Karpas-422 (cell line): ENCODE measurements at regions not wholly inside any gene's neighbourhood (a gene's known extent, or its start where the extent isn't known, plus 50 kb on each side); places are given as distances from the start of the nearest gene placed in this dataset.
"Not testable (repeated sequence)": the region's sequence is repeated elsewhere in the genome, so short reads cannot be mapped to it uniquely, and the experiment has no call there.

Source experiments
- DNase-seq: peaks from one replicate; pipeline ENCODE4 v3.0.0-alpha.2; 2015
- H2AFZ ChIP-seq: fragments of 200-600 bp; sonication (generic); 2 replicates; pipeline ENCODE4 v1.6.1; 2014; ENCODE audit warnings: antibody characterized with exemption, low read length, mixed read lengths
- H3K27ac ChIP-seq: fragments of 200-600 bp; sonication (generic); 2 replicates; pipeline ENCODE4 v1.5.1; 2014; ENCODE audit warnings: mild to moderate bottlenecking, low read length, moderate library complexity
- H3K27me3 ChIP-seq: fragments of 200-600 bp; sonication (generic); 2 replicates; pipeline ENCODE4 v1.6.1; 2014; ENCODE audit warnings: low read length, mixed read lengths
- H3K36me3 ChIP-seq: fragments of 200-600 bp; sonication (generic); 2 replicates; pipeline ENCODE4 v1.6.1; 2014; ENCODE audit warnings: low read length, mixed read lengths; ENCODE audit not compliant: insufficient read depth
- H3K4me1 ChIP-seq: fragments of 200-600 bp; sonication (generic); 2 replicates; pipeline ENCODE4 v1.6.1; 2014; ENCODE audit warnings: mild to moderate bottlenecking, low read length, mixed read lengths
- H3K4me2 ChIP-seq: fragments of 200-600 bp; sonication (generic); 2 replicates; pipeline ENCODE4 v1.6.1; 2014; ENCODE audit warnings: low read length, low read depth, mild to moderate bottlenecking; ENCODE audit not compliant: poor library complexity, severe bottlenecking
- H3K4me3 ChIP-seq: fragments of 200-600 bp; sonication (generic); 2 replicates; pipeline ENCODE4 v1.5.1; 2014; ENCODE audit warnings: mild to moderate bottlenecking, antibody characterized with exemption, low read length, mixed read lengths
- H3K79me2 ChIP-seq: fragments of 200-600 bp; sonication (generic); 2 replicates; pipeline ENCODE4 v1.6.1; 2014; ENCODE audit warnings: mild to moderate bottlenecking, low read length, mixed read lengths
- H3K9ac ChIP-seq: fragments of 200-600 bp; sonication (generic); 2 replicates; pipeline ENCODE4 v1.6.0; 2014; ENCODE audit warnings: low read length
- H3K9me2 ChIP-seq: fragments of 200-600 bp; sonication (generic), shearing (Covaris generic); replicated peaks from 2 replicates; pipeline ENCODE4 v1.6.0; 2014; ENCODE audit warnings: mild to moderate bottlenecking, low read length, moderate library complexity; ENCODE audit not compliant: insufficient read depth
- H3K9me3 ChIP-seq: fragments of 300-700, 200-600 bp; sonication (generic); 2 replicates; pipeline ENCODE4 v1.6.1; 2014; ENCODE audit warnings: low read length, mixed read lengths
- H4K20me1 ChIP-seq: fragments of 200-600 bp; sonication (generic); 2 replicates; pipeline ENCODE4 v1.6.1; 2014; ENCODE audit warnings: mild to moderate bottlenecking, antibody characterized with exemption, low read length, low read depth; ENCODE audit not compliant: insufficient read depth

- Histone ChIP-seq H2AFZ (no peak overlapping the region), H3K27me3 (no peaks in the 10 kb centered on the region), H3K27ac (no peak overlapping the region), H3K36me3 (no peaks in the 10 kb centered on the region), H3K4me2 (no peak overlapping the region), H3K4me1 (no peaks in the 10 kb centered on the region), H3K4me3 (no peak overlapping the region), H3K79me2 (no peaks in the 10 kb centered on the region), H4K20me1 (no peaks in the 10 kb centered on the region), H3K9me2 (no peaks in the 10 kb centered on the region), H3K9me3 (no peaks in the 10 kb centered on the region), H3K9ac (no peak overlapping the region)
- DNase-seq = no peak
Measured at GRCh38 chr6:15110726-15111354, 135.0 kb upstream of the JARID2 start.

DNA sequence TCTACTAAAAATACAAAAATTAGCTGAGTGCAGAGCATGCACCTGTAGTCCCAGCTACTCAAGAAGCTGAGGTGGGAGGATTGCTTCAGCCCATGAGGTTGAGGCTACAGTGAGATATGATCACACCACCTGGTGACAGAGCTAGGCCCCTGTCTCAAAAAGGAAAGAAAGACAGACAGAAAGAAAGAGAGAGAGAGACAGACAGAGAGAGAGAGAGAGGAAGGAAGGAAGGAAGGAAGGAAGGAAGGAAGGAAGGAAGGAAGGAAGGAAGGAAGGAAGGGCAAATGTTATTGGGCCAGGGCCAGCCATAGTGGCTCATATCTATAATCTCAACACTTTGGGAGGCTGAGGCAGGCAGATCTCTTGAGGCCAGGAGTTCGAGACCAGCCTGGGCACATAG is 134.3 kb upstream of the JARID2 start:
- H3K27ac ChIP-seq, H3K9me2 ChIP-seq, H3K4me1 ChIP-seq, DNase-seq, H3K36me3 ChIP-seq, H2AFZ ChIP-seq, H3K9ac ChIP-seq, H3K27me3 ChIP-seq, H4K20me1 ChIP-seq, H3K79me2 ChIP-seq, H3K4me2 ChIP-seq, H3K4me3 ChIP-seq, H3K9me3 ChIP-seq: not testable (repeated sequence)

DNA sequence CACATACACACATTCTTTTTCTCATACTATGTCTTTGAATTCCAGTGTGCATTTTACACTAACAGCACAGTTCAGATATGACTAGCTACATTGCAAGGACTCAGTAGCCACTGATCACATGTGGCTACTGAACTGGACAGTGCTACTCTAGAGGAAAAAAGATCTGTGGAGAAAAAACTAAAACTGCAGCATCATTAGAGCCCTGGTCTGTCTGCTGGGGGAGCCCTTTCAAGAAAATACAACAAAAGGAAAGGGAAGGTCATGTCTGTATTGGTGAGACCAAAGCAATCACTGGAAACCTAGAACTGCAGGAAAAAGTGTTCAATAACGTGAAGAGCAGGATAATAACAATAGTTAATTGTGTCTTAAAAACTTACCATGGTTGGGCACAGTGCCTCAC is 132.3 kb upstream of the JARID2 start:
- Histone ChIP-seq H3K4me2 (no peak overlapping the region), H3K9me2 (no peaks in the 10 kb centered on the region), H3K27ac (no peak overlapping the region), H3K27me3 (no peaks in the 10 kb centered on the region), H2AFZ (no peak overlapping the region), H4K20me1 (no peaks in the 10 kb centered on the region), H3K9me3 (no peaks in the 10 kb centered on the region), H3K4me3 (no peak overlapping the region), H3K4me1 (no peaks in the 10 kb centered on the region), H3K36me3 (no peaks in the 10 kb centered on the region), H3K9ac (no peak overlapping the region), H3K79me2 (no peaks in the 10 kb centered on the region)
- no peak for DNase-seq

- H3K9ac ChIP-seq = no peak overlapping the region
- H3K27ac ChIP-seq = no peak overlapping the region
- H3K4me2 ChIP-seq = no peak overlapping the region
- no peak overlapping the region for H3K4me3 ChIP-seq
- no peaks in the 10 kb centered on the region for H3K79me2 ChIP-seq
- no peaks in the 10 kb centered on the region for H3K36me3 ChIP-seq
- H2AFZ ChIP-seq = no peak overlapping the region
- H3K9me2 ChIP-seq = no peaks in the 10 kb centered on the region
- no peaks in the 10 kb centered on the region for H3K9me3 ChIP-seq
- no peaks in the 10 kb centered on the region for H3K4me1 ChIP-seq
- no peak for DNase-seq
- no peaks in the 10 kb centered on the region for H3K27me3 ChIP-seq
- H4K20me1 ChIP-seq = no peaks in the 10 kb centered on the region
Measured at GRCh38 chr6:15114061-15114460, 131.8 kb upstream of the JARID2 start.

DNA sequence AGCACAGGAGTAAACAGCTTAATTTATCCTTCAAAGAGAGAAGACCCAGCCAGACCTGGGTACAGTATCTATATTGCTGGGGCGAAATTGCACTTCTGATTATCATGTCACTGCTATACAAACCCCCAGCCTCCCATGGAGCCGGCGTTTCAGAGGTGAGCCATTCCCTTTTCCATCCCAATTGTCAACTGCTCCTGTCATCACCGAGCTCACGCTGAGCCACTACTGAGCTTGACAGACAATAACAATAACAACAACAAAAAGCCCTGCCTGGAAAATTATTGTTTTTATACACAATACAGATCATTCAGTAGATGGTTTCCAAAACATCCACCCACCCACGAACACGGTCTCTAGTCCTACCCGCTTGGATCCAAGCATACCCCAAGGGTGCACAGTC is 129.0 kb upstream of the JARID2 start:
- Histone ChIP-seq H3K9ac (no peak overlapping the region), H3K79me2 (no peaks in the 10 kb centered on the region), H3K4me3 (no peak overlapping the region), H3K4me1 (no peaks in the 10 kb centered on the region), H4K20me1 (no peaks in the 10 kb centered on the region), H3K4me2 (no peak overlapping the region), H3K36me3 (no peaks in the 10 kb centered on the region), H2AFZ (no peak overlapping the region), H3K27ac (no peak overlapping the region), H3K27me3 (no peaks in the 10 kb centered on the region), H3K9me3 (no peaks in the 10 kb centered on the region), H3K9me2 (no peaks in the 10 kb centered on the region)
- DNase-seq = no peak

- H3K36me3 ChIP-seq = no peaks in the 10 kb centered on the region
Measured at GRCh38 chr6:15121443-15121842, 124.4 kb upstream of the JARID2 start.

DNA sequence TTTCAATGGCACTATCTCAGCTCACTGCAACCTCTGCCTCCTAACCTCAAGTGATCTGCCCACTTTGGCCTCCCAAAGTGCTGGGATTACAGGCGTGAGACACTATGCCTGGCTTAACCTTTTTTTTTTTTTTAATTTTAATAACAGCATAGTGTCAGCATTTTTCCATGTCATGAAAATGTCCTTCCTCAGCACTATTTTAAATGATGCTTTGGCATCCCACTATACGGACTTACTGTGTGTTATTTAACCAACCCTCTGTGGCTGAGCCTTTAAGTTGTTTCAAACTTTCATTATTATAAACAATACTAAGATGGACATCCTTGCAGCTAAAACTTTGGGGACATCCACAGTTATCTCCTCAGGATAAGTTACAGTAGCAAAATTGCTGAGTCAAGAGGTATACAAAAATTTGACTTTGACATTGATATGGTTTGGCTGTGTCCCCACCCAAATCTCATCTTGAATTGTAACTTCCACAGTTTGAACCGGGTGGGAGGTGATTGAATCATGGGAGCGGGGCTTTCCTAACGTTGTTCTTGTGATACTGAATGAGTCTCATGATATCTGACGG is 123.8 kb upstream of the JARID2 start:
- Histone ChIP-seq H3K4me1 (no peaks in the 10 kb centered on the region), H3K36me3 (no peaks in the 10 kb centered on the region), H3K27me3 (no peaks in the 10 kb centered on the region), H3K9ac (no peak overlapping the region), H3K9me2 (no peaks in the 10 kb centered on the region), H3K4me3 (no peak overlapping the region), H3K4me2 (no peak overlapping the region), H3K27ac (no peak overlapping the region), H3K9me3 (no peaks in the 10 kb centered on the region), H4K20me1 (no peaks in the 10 kb centered on the region), H3K79me2 (no peaks in the 10 kb centered on the region), H2AFZ (no peak overlapping the region)
- DNase-seq = no peak

More at GRCh38 chr6:15121443-15121842, 124.4 kb upstream of the JARID2 start:
- Histone ChIP-seq H2AFZ (no peak overlapping the region), H3K9me2 (no peaks in the 10 kb centered on the region), H3K4me1 (no peaks in the 10 kb centered on the region), H3K4me3 (no peak overlapping the region), H3K4me2 (no peak overlapping the region), H4K20me1 (no peaks in the 10 kb centered on the region), H3K27me3 (no peaks in the 10 kb centered on the region), H3K9me3 (no peaks in the 10 kb centered on the region), H3K79me2 (no peaks in the 10 kb centered on the region), H3K9ac (no peak overlapping the region), H3K27ac (no peak overlapping the region)
- no peak for DNase-seq

DNA sequence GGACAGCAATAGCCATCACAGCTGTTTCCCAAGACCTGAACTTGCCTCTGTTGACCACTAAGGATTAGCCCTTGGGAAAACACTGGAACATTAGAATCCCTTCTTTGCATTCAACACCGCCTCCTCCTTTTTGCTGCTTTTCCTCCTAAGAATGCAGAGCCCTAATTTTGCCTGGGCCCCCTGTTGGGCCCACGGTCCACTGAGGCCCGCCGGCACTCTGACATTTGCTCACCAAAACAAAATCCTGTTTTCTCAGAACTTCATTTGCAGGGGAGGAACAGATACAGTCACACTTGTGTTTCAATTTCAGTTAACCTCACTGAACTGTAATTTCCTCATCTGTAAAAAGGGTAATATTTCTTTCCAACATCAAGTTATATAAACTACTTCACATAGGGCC is 116.0 kb upstream of the JARID2 start:
- H3K36me3 ChIP-seq = no peaks in the 10 kb centered on the region
- H3K79me2 ChIP-seq = no peaks in the 10 kb centered on the region
- H3K9me3 ChIP-seq = no peaks in the 10 kb centered on the region
- no peak overlapping the region for H3K9ac ChIP-seq
- H3K27me3 ChIP-seq = no peaks in the 10 kb centered on the region
- H4K20me1 ChIP-seq = no peaks in the 10 kb centered on the region
- no peak overlapping the region for H3K4me3 ChIP-seq
- DNase-seq = no peak
- no peaks in the 10 kb centered on the region for H3K9me2 ChIP-seq
- H3K4me1 ChIP-seq = no peaks in the 10 kb centered on the region
- no peak overlapping the region for H3K27ac ChIP-seq
- no peak overlapping the region for H3K4me2 ChIP-seq
- H2AFZ ChIP-seq = no peak overlapping the region
